HEK293 (cell line): ENCODE measurements at regions not wholly inside any gene's neighbourhood (a gene's known extent, or its start where the extent isn't known, plus 50 kb on each side); places are given as distances from the start of the nearest gene placed in this dataset.

Source experiments
- CTCF ChIP-seq: fragments of 450-650 bp; formaldehyde crosslinking; IDR thresholded peaks from 2 replicates; pipeline ENCODE4 v1.5.1; 2016; ENCODE audit warnings: missing biosample characterization, missing genetic modification characterization
- YY1 ChIP-seq: fragments of 450-650 bp; formaldehyde crosslinking; IDR thresholded peaks from 2 replicates; pipeline ENCODE4 v1.5.1; 2018; ENCODE audit warnings: missing biosample characterization, missing genetic modification characterization
- ZNF140 ChIP-seq: fragments of 450-650 bp; formaldehyde crosslinking; IDR thresholded peaks from 2 replicates; pipeline ENCODE4 v1.5.1; 2016; ENCODE audit warnings: missing biosample characterization, missing genetic modification characterization

- TF ChIP-seq YY1 (tag by site-specific recombination) (no peak), CTCF (tag by site-specific recombination) (no peak), ZNF140 (tag by site-specific recombination) (no peak)
Observed at GRCh38 chr5:63822614-63823013, 139.6 kb downstream of the HTR1A start.
